ENCODE measurements at regions not wholly inside any gene's neighbourhood (a gene's known extent, or its start where the extent isn't known, plus 50 kb on each side); places are given as distances from the start of the nearest gene placed in this dataset.

- TF ChIP-seq CTCF (IDR thresholded peaks at IDR 0.05 in 8 of 11, conservative IDR thresholded peaks at IDR 0.05 in 3 of 11) (no peak), POLR2A (IDR thresholded peaks at IDR 0.05) (no peak), POLR2AphosphoS5 (IDR thresholded peaks at IDR 0.05) (no peak)
These were observed 67.1 kb upstream of the ENPP6 start for GRCh38 chr4:184284742-184285141.

Measured in spleen (tissue), 7 donors.